ENCODE measurements at regions not wholly inside any gene's neighbourhood (a gene's known extent, or its start where the extent isn't known, plus 50 kb on each side); places are given as distances from the start of the nearest gene placed in this dataset.
"Not testable (repeated sequence)": the region's sequence is repeated elsewhere in the genome, so short reads cannot be mapped to it uniquely, and the experiment has no call there.

DNA sequence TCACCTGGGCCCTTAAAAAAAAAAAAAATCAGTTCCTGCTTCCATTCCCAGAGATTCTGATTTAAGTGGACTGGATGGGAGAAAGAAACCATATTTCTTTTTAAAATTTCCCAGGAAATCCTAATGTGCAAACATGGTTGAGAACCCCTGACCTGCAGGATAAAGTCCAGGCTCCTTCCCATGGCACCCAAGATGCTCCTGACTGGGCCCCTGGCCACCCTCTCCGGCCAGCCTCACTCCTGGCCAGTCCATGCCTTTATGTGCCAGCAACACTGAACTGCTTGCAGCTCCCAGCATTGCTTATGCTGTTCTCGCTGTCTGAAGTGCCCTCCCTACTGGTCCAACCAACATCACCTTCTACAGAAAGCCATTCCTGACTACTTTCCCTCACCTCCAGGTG, 93.9 kb downstream of the TEX35 start:
- Mint-ChIP-seq H3K36me3 (ENCODE audit: insufficient read depth, unreplicated experiment) (no peaks in the 10 kb centered on the region), H3K9me3 (ENCODE audit: unreplicated experiment) (no peaks in the 10 kb centered on the region), H3K27me3 (ENCODE audit: insufficient read depth, unreplicated experiment) (no peaks in the 10 kb centered on the region), H3K27ac (ENCODE audit: unreplicated experiment) (no peak overlapping the region), H3K4me3 (ENCODE audit: unreplicated experiment) (no peak overlapping the region), H3K4me1 (ENCODE audit: low read depth, unreplicated experiment) (no peaks in the 10 kb centered on the region)
- no TSS peak for BruUV-seq (replicated peaks)
- intact Hi-C loops (cut with micrococcal nuclease; ENCODE audit: unreplicated experiment) = no loop called here
- CTCF ChIA-PET = interaction anchor here (0.6 kb wide), 1 partner anchor 260 kb away, joined by 3 read pairs; no protein-coding TSS in a partner anchor
- Histone ChIP-seq H3K4me1 (no peaks in the 10 kb centered on the region), H3K27me3 (replicated peaks; ENCODE audit: control insufficient read depth, insufficient read depth, low read length) (no peaks in the 10 kb centered on the region), H3K4me3 (ENCODE audit: low read depth, low read length) (no peak overlapping the region), H3K36me3 (ENCODE audit: control insufficient read depth, insufficient read depth, low read length) (no peaks in the 10 kb centered on the region), H3K9me3 (no peaks in the 10 kb centered on the region)
- TF ChIP-seq, protein P1, sequence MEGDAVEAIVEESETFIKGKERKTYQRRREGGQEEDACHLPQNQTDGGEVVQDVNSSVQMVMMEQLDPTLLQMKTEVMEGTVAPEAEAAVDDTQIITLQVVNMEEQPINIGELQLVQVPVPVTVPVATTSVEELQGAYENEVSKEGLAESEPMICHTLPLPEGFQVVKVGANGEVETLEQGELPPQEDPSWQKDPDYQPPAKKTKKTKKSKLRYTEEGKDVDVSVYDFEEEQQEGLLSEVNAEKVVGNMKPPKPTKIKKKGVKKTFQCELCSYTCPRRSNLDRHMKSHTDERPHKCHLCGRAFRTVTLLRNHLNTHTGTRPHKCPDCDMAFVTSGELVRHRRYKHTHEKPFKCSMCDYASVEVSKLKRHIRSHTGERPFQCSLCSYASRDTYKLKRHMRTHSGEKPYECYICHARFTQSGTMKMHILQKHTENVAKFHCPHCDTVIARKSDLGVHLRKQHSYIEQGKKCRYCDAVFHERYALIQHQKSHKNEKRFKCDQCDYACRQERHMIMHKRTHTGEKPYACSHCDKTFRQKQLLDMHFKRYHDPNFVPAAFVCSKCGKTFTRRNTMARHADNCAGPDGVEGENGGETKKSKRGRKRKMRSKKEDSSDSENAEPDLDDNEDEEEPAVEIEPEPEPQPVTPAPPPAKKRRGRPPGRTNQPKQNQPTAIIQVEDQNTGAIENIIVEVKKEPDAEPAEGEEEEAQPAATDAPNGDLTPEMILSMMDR (IDR thresholded peaks at IDR 0.05; ENCODE audit: insufficient read depth in 1 of 2, low read depth in 1 of 2, low read length in 1 of 2, severe bottlenecking in 1 of 2, unreplicated experiment in 1 of 2) = no peak
- no peak for DNase-seq
- POLR2A ChIA-PET = no interaction called here

DNA sequence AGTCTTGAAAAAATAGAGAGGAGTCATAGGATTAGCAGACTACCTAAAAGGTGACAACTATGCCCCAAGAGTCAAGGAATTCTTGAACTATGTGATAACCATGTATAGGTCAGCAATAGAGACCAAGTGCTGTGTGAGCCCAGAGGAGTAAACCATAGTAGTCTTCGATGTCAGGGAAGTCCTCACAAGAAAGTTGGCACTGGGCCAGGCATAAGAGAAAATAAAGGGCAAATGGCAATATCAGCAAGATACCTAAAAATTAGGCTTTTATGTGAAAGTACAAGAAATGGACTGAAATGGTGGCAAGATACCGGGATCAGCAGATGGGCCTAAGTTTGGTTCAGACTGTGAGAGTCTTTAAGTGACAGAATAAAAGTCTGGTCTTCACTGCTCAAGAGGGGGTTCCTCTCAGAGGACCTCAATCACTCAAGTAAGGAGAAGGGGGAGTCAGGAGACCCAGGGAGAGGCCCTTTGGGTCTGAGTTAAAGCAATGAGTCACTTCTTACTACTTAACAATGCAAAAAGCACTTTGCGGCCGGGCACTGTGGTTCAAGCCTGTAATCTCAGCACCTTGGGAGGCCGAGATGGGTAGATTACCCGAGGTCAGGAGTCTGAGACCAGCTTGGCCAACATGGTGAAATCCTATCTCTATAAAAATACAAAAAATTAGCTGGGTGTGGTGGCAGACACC, 95.0 kb downstream of the TEX35 start:
- ChIA-PET POLR2A (no interaction called here), CTCF (interaction anchor here (0.6 kb wide), 1 partner anchor 259 kb away, joined by 3 read pairs; no protein-coding TSS in a partner anchor)
- TF ChIP-seq, protein P1 (IDR thresholded peaks at IDR 0.05; ENCODE audit: insufficient read depth in 1 of 2, low read depth in 1 of 2, low read length in 1 of 2, severe bottlenecking in 1 of 2, unreplicated experiment in 1 of 2) = no peak
- Mint-ChIP-seq H3K27me3 (ENCODE audit: insufficient read depth, unreplicated experiment) (no peaks in the 10 kb centered on the region), H3K27ac (ENCODE audit: unreplicated experiment) (no peak overlapping the region), H3K4me3 (ENCODE audit: unreplicated experiment) (no peak overlapping the region), H3K9me3 (ENCODE audit: unreplicated experiment) (no peaks in the 10 kb centered on the region), H3K4me1 (ENCODE audit: low read depth, unreplicated experiment) (no peaks in the 10 kb centered on the region), H3K36me3 (ENCODE audit: insufficient read depth, unreplicated experiment) (no peaks in the 10 kb centered on the region)
- Histone ChIP-seq H3K36me3 (ENCODE audit: control insufficient read depth, insufficient read depth, low read length) (no peaks in the 10 kb centered on the region), H3K4me3 (ENCODE audit: low read depth, low read length) (no peak overlapping the region), H3K27me3 (replicated peaks; ENCODE audit: control insufficient read depth, insufficient read depth, low read length) (no peaks in the 10 kb centered on the region), H3K9me3 (no peaks in the 10 kb centered on the region), H3K4me1 (no peaks in the 10 kb centered on the region)
- intact Hi-C loops (cut with micrococcal nuclease; ENCODE audit: unreplicated experiment) = no loop called here
- BruUV-seq (replicated peaks) = no TSS peak
- no peak for DNase-seq

- no peaks in the 10 kb centered on the region for H3K36me3 ChIP-seq (ENCODE audit: control insufficient read depth, insufficient read depth, low read length)
- Mint-ChIP-seq H3K27ac (ENCODE audit: unreplicated experiment) (no peak overlapping the region), H3K27me3 (ENCODE audit: insufficient read depth, unreplicated experiment) (no peaks in the 10 kb centered on the region), H3K4me3 (ENCODE audit: unreplicated experiment) (no peak overlapping the region), H3K4me1 (ENCODE audit: low read depth, unreplicated experiment) (no peaks in the 10 kb centered on the region), H3K36me3 (ENCODE audit: insufficient read depth, unreplicated experiment) (no peaks in the 10 kb centered on the region), H3K9me3 (ENCODE audit: unreplicated experiment) (no peaks in the 10 kb centered on the region)
- ChIA-PET CTCF (interaction anchor here (0.7 kb wide), 1 partner anchor 72 kb away, joined by 6 read pairs; no protein-coding TSS in a partner anchor), POLR2A (no interaction called here)
- no peak for DNase-seq
- no TSS peak for BruUV-seq (replicated peaks)
- H3K27me3 ChIP-seq (replicated peaks; ENCODE audit: control insufficient read depth, insufficient read depth, low read length) = no peaks in the 10 kb centered on the region
- TF ChIP-seq, protein P1 (IDR thresholded peaks at IDR 0.05; ENCODE audit: insufficient read depth in 1 of 2, low read depth in 1 of 2, low read length in 1 of 2, severe bottlenecking in 1 of 2, unreplicated experiment in 1 of 2) = no peak
- intact Hi-C loops (cut with micrococcal nuclease; ENCODE audit: unreplicated experiment) = no loop called here
- H3K9me3 ChIP-seq = no peaks in the 10 kb centered on the region
- H3K4me1 ChIP-seq = no peaks in the 10 kb centered on the region
- no peak overlapping the region for H3K4me3 ChIP-seq (ENCODE audit: low read depth, low read length)
Observed at GRCh38 chr1:178609015-178609414, 96.1 kb downstream of the TEX35 start.

DNA sequence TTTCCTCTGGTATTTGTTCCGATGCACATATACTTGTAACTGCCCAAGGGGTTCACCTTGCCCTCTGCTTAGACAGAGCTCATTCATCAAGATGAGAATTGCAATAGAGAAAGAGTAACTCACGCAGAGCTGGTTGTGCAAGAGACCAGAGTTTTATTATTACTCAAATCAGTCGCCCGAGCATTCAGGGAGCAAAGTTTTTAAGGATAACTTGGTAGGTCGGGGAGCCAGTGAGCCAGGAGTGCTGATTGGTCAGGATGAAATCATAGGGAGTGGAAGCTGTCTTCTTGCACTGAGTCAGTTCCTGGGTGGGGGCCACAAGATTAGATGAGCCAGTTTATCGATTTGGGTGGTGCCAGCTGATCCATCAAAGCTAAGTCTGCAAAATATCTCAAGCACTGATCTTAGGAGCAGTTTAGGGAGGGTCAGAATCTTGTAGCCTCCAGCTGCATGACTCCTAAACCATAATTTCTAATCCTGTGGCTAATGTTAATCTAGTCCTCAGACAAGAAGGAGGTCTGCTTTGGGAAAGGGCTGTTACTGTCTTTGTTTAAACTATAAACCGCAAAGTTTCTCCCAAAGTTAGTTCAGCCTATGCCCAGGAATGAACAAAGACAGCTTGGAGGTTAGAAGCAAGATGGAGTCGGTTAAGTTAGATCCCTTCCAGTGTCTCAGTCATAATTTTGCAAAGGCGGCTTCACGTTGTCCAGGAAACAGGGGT, 97.9 kb downstream of the TEX35 start:
- POLR2A ChIA-PET; H3K9me3 ChIP-seq; CTCF ChIA-PET; H3K4me1 ChIP-seq; H3K9me3 Mint-ChIP-seq (ENCODE audit: unreplicated experiment); H3K36me3 Mint-ChIP-seq (ENCODE audit: insufficient read depth, unreplicated experiment); BruUV-seq (replicated peaks); H3K36me3 ChIP-seq (ENCODE audit: control insufficient read depth, insufficient read depth, low read length); DNase-seq; H3K27me3 ChIP-seq (replicated peaks; ENCODE audit: control insufficient read depth, insufficient read depth, low read length); H3K27ac Mint-ChIP-seq (ENCODE audit: unreplicated experiment); H3K27me3 Mint-ChIP-seq (ENCODE audit: insufficient read depth, unreplicated experiment); H3K4me3 ChIP-seq (ENCODE audit: low read depth, low read length); H3K4me3 Mint-ChIP-seq (ENCODE audit: unreplicated experiment); H3K4me1 Mint-ChIP-seq (ENCODE audit: low read depth, unreplicated experiment): not testable (repeated sequence)
- intact Hi-C loops (cut with micrococcal nuclease; ENCODE audit: unreplicated experiment) = loop anchor here (5.0 kb wide), 2 partner anchors 69 to 141 kb away; no protein-coding TSS in a partner anchor

Data from Caco-2 (cell line).